NT2/D1 (cell line): ENCODE measurements at regions not wholly inside any gene's neighbourhood (a gene's known extent, or its start where the extent isn't known, plus 50 kb on each side); places are given as distances from the start of the nearest gene placed in this dataset.

Experiments used
- DNase-seq: peaks from one replicate; pipeline ENCODE4 v3.0.0-alpha.2; 2011; ENCODE audit warnings: low read depth, low spot score
- H3K27me3 ChIP-seq: 2 replicates; pipeline ENCODE4 v1.6.0; 2011; ENCODE audit warnings: mild to moderate bottlenecking; ENCODE audit not compliant: insufficient read length, insufficient read depth
- H3K36me3 ChIP-seq: 2 replicates; pipeline ENCODE4 v1.6.1; 2011; ENCODE audit warnings: mild to moderate bottlenecking, low read length, mixed read lengths; ENCODE audit not compliant: insufficient read depth, insufficient read length
- H3K4me1 ChIP-seq: 2 replicates; pipeline ENCODE4 v1.5.1; 2011; ENCODE audit not compliant: insufficient read depth, insufficient read length
- H3K4me3 ChIP-seq: 2 replicates; pipeline ENCODE4 v1.5.1; 2011; ENCODE audit warnings: low read depth; ENCODE audit not compliant: insufficient read length
- H3K9ac ChIP-seq: 2 replicates; pipeline ENCODE4 v1.6.0; 2011; ENCODE audit warnings: low read depth; ENCODE audit not compliant: insufficient read length
- H3K9me3 ChIP-seq: 2 replicates; pipeline ENCODE4 v1.5.1; 2011; ENCODE audit warnings: mild to moderate bottlenecking, low read length; ENCODE audit not compliant: insufficient read depth
- SUZ12 ChIP-seq: IDR thresholded peaks from 2 replicates; pipeline ENCODE4 v1.6.1; 2011; ENCODE audit not compliant: insufficient read length, insufficient read depth; ENCODE audit errors: extremely low read depth
- YY1 ChIP-seq: IDR thresholded peaks from 2 replicates; pipeline ENCODE4 v1.6.1; 2011; ENCODE audit not compliant: insufficient read length, insufficient read depth
- ZNF274 ChIP-seq: IDR thresholded peaks from 2 replicates; pipeline ENCODE4 v1.6.1; 2011; ENCODE audit warnings: mild to moderate bottlenecking, low read depth, low read length

DNA sequence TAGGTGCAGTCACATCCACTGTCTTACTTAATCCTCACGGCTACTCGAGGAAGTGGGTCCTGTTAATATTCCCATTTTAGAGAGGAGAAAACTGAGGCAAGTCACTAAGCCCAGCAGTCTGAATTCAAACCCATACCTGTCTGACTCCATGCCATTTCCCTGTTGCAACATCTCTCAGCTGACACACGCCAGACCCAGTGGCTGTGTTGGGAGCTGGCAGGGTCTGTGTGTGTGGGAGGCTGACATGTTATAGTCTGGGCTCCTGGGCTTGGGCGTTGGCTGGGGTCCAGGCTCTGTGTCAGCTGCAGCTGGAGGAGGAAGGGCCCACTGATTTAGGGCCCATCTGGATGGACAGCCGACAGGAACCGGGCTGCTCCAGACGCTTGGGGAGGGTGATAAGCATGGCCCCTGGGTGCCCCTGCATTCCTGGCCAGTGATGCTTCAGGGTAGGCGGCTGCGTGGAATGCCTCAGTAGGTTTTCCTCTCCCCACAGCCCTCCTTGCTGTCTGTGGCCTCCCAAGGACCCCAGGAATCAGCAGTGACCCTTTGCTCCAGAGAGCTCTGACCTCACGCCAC lies 562.5 kb downstream of the MN1 start:
- H3K36me3 ChIP-seq: no peaks in the 10 kb centered on the region
- no peak overlapping the region for H3K9ac ChIP-seq
- H3K4me3 ChIP-seq: no peak overlapping the region
- peaks cover 6% of the 10 kb centered on the region for H3K4me1 ChIP-seq
- H3K27me3 ChIP-seq: no peaks in the 10 kb centered on the region
- no peaks in the 10 kb centered on the region for H3K9me3 ChIP-seq
- no peak for DNase-seq
- TF ChIP-seq YY1 (no peak), ZNF274 (no peak), SUZ12 (no peak)

DNA sequence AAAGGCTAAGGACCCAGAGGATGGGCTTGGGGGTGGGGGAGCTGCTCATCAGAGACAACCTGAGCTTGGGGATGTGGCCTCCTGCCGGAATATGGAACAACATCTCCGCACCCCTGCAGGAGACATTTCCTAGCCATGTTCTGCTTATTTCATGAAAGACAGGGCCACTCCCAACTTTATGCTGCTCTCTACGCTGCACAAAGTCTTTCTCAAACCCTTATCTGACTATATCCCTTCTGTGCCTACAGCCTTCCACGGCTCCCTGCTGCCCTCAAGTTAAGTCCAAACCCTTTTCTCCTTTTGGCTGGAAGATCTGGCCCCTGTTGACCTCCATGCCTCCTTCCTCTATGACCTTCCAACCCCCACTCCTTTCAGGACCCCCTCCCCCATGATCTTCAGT lies 562.0 kb downstream of the MN1 start:
- Histone ChIP-seq H3K36me3 (no peaks in the 10 kb centered on the region), H3K9ac (no peak overlapping the region)

DNA sequence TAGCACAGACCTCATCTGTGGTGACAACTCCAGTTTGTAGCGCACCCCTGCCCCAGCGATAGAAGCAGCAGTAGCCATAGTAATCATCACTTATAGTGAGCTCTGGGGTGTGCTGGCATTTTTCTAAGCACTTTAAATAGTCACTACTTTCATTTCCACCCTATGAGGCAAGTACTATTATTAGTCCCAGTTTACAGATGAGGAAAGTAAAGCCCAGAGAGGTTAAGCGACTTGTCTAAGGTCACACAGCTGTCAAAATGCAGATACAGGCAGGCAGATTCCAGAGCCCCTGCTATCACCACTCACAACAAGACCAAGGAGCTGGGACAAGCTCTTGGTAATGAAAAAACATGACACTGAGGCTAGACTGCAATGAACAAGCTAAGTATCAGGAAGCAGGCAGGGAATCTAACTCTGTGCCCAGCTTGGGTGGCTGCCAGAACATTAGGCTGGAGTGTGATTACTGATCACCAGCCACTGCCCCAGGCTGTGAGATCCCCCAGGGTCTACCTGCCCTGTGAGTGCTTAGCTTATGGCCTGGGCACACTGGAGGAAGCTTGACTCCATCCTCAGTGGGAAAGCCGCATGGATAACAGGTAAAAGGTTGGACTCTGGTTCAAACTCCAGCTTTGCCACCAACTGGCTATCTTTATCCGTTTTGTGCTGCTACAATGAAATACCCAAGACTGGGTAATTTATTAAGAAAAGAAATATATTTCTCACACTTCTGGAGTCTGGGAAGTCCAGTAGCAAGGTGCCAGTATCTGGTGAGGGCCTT lies 561.1 kb downstream of the MN1 start:
- TF ChIP-seq SUZ12: no peak
- no peak for TF ChIP-seq ZNF274
- TF ChIP-seq YY1: no peak
- H3K9me3 ChIP-seq: no peaks in the 10 kb centered on the region
- no peak overlapping the region for H3K9ac ChIP-seq
- no peak overlapping the region for H3K4me3 ChIP-seq
- no peak for DNase-seq
- peaks cover 6% of the 10 kb centered on the region for H3K4me1 ChIP-seq
- no peaks in the 10 kb centered on the region for H3K36me3 ChIP-seq
- H3K27me3 ChIP-seq: no peaks in the 10 kb centered on the region

More for the DNA sequence above, 562.0 kb downstream of the MN1 start:
- Histone ChIP-seq H3K9me3 (no peaks in the 10 kb centered on the region), H3K27me3 (no peaks in the 10 kb centered on the region), H3K4me1 (peaks cover 6% of the 10 kb centered on the region), H3K4me3 (no peak overlapping the region)
- DNase-seq: no peak
- TF ChIP-seq SUZ12 (no peak), ZNF274 (no peak), YY1 (no peak)

DNA sequence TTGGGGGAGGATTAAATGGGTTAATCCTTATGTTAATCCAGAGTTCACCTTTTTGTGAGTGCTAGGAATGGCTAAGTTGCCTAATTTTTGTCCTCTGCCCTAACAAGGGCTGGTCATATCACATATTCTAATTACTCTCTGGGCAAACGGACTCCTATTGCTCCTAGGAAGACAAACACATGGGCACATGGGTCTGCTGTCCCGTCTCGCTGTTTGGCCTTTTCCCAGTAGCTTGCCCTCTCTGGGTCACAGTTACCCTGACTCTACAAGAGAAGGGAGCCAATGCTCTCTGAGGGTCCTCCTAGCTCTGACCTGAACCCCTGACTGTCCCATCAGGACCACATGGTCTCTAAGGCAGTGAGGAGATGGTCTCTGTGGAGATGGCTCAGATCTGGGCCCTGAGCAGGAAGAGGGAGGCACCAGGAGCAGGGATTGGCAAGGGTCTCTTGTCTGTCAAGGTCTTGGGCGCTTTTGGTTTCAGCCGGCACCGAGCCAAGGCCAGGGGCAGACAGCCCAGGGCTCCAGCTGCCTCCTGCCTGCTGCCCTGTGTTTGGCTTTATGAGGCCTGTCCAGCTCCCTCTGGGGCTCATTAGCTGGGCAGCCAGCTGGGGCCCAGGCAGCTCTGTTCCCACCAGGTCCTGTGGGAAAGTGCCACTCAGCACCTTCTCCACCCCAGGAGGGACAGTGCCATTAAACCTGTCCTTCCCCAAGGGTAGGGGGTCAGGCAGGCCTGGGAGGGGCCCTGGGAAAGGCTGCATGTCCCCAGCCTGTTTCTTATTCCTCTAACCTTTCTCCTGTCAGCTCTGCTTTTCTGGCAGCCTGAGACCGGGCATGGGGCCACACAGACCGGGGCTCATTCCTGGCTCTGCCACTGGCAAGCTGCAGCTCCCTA lies 559.9 kb downstream of the MN1 start:
- Histone ChIP-seq H3K27me3 (no peaks in the 10 kb centered on the region), H3K4me1 (peaks cover 6% of the 10 kb centered on the region)

DNA sequence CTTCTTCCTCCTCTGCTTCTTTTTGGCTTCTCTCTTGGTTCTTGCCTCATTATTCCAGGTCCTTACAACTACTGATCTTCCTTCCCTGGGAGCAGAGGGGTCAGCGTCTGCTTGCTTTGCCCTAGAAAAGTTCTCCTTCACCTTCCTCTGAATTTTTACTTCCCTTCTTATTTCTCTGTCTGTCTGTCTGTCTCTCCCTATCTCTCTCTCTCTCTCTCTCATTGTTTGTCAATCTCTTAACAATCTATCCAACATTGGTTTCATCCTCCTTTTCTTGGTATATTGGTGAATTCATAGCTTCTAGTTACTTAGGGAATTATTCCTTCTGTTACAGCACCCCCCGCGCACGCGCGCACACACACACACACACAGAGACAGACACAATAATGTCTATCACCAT lies 559.1 kb downstream of the MN1 start:
- DNase-seq: no peak
- H3K36me3 ChIP-seq: no peaks in the 10 kb centered on the region

More for the DNA sequence above, 559.9 kb downstream of the MN1 start:
- no peak overlapping the region for H3K9ac ChIP-seq
- no peak for TF ChIP-seq SUZ12
- TF ChIP-seq YY1: no peak
- TF ChIP-seq ZNF274: no peak
- H3K9me3 ChIP-seq: no peaks in the 10 kb centered on the region
- no peak overlapping the region for H3K4me3 ChIP-seq
- DNase-seq: no peak
- no peaks in the 10 kb centered on the region for H3K36me3 ChIP-seq

DNA sequence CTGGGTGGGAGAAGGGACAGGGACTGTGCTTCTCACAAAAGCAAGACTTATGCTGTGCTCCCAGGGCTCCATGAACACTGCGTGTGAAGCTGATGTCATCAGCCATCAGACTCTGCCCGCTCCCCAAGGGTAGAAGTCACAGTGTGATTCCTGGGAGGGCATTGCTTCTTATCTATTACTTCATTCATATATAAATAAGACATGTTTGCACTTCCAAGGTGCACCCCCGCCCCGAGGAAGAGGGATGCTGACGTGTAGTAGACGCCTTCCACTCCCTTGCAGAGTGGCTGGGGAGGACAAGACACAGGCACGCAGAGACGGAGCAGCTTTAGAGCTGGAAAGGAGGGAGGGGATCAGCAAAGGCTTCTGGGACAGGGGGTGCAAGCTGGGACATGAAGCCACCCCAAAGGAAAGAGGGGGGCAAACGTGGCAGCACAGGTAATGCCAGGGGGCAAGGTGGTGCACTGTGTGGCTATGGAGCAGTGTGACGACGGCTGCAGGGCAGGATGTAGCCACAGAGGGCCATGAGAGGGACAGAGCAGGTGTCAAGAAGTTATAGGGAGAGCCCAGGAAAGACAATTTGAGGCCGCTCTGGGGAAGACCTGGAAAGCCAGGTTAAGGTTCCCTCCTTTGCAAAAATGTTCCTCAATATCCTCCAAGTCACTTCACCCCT lies 558.5 kb downstream of the MN1 start:
- Histone ChIP-seq H3K4me3 (no peak overlapping the region), H3K4me1 (peaks cover 6% of the 10 kb centered on the region), H3K36me3 (no peaks in the 10 kb centered on the region), H3K9ac (no peak overlapping the region), H3K27me3 (no peaks in the 10 kb centered on the region), H3K9me3 (no peaks in the 10 kb centered on the region)
- TF ChIP-seq YY1 (no peak), ZNF274 (no peak), SUZ12 (no peak)
- no peak for DNase-seq

More for the DNA sequence above, 559.1 kb downstream of the MN1 start:
- H3K4me1 ChIP-seq: peaks cover 6% of the 10 kb centered on the region
- H3K4me3 ChIP-seq: no peak overlapping the region
- no peaks in the 10 kb centered on the region for H3K9me3 ChIP-seq
- H3K9ac ChIP-seq: no peak overlapping the region
- no peak for TF ChIP-seq YY1
- no peak for TF ChIP-seq SUZ12
- no peaks in the 10 kb centered on the region for H3K27me3 ChIP-seq

DNA sequence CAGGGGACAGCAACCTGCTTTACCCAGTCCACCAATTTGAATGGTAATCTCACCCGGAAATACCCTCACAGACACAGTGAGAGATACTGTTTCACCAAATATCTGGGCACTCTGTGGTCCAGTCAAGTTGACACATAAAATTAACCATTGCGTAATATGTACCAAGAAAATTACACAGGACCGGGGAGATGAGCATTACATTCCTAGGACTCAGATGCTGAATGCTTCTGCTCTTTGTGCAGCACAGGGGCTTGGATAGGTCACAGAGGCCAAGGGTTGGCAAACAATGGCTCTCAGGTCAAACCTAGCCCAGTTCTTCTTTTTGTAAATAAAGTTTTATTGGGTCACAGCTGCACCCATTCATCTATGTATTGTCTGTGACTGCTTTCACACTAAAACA lies 557.2 kb downstream of the MN1 start:
- H3K27me3 ChIP-seq: no peaks in the 10 kb centered on the region
- peaks cover 3% of the 10 kb centered on the region for H3K4me1 ChIP-seq
- H3K4me3 ChIP-seq: no peak overlapping the region
- H3K9me3 ChIP-seq: no peaks in the 10 kb centered on the region
- TF ChIP-seq YY1: no peak
- no peak for TF ChIP-seq SUZ12
- TF ChIP-seq ZNF274: no peak
- DNase-seq: no peak
- H3K36me3 ChIP-seq: no peaks in the 10 kb centered on the region
- H3K9ac ChIP-seq: no peak overlapping the region
